Natural killer cell treated with Interleukin-12 subunit alpha and Interleukin-12 subunit beta and Interleukin-15 and Interleukin-18, amount 100 ng/mL, for 72 hours (primary cell): ENCODE measurements at regions not wholly inside any gene's neighbourhood (a gene's known extent, or its start where the extent isn't known, plus 50 kb on each side); places are given as distances from the start of the nearest gene placed in this dataset.

Source experiments
- ATAC-seq, 2 donors: fragments of 150-1000 bp; cut with Tn5 transposase in 1 of 2; sonication (Bioruptor Pico), chemical (Tn5 transposase) in 1 of 2; 2 replicates each; pipeline ENCODE4 v1.10.0; 2021
- DNase-seq: peaks from one replicate; pipeline ENCODE4 v3.0.0; 2022; ENCODE audit warnings: low spot score
- H3K27ac Mint-ChIP-seq, 2 donors: 1 replicate in 1 of 2; 2 replicates in 1 of 2; pipeline ENCODE4 v1.8.0; 2022; ENCODE audit warnings: mixed read lengths in 2 of 2, mild to moderate bottlenecking in 1 of 2, moderate library complexity in 1 of 2
- H3K27me3 Mint-ChIP-seq, 2 donors: 1 replicate in 1 of 2; 2 replicates in 1 of 2; pipeline ENCODE4 v1.8.0; 2022; ENCODE audit warnings: mixed read lengths in 2 of 2
- H3K36me3 Mint-ChIP-seq: one replicate; pipeline ENCODE4 v1.8.0; 2022; ENCODE audit warnings: mixed read lengths
- H3K4me1 Mint-ChIP-seq, 2 donors: 1 replicate in 1 of 2; 2 replicates in 1 of 2; pipeline ENCODE4 v1.8.0; 2022; ENCODE audit warnings: low read depth in 2 of 2, mixed read lengths in 2 of 2, mild to moderate bottlenecking in 1 of 2
- H3K4me3 Mint-ChIP-seq: one replicate; pipeline ENCODE4 v1.8.0; 2022; ENCODE audit warnings: mixed read lengths
- H3K9me3 Mint-ChIP-seq: 2 replicates; pipeline ENCODE4 v1.8.0; 2022; ENCODE audit warnings: mixed read lengths

DNA sequence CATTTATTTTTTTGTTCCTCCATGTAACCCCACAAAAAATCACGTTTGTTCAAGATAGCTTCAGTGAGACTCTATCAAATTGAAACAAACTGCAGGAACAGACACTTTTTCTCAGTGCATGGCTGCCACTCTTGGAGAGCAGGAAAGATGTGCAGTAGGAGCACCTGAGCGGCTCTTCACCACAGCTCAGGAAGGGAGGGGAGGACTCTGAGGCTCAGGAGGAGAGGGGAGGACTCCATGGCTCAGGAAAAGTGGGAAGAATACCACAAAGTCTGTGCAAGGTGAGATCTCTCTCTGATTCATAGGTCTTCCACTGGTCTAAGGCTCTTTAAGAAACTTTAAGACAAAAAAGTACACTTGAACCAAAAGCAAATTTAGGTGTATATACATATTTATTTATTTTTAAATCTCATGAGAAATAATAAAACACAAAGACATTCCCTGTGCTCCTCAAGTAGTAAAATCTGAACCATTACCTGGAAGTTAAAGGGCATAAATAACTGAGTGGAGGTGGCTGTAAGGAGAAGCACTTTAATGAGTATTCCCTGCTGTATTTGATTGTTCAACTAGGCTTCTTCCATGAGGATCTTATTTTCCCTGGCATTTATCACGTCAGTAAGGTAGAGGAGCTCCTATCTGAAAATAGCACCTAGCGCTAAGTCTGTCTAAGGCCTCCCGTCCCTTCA lies 69.2 kb upstream of the CCN6 start:
- Mint-ChIP-seq H3K27me3 (no peaks in the 10 kb centered on the region), H3K27ac (peak overlapping the region; percentile 35 to 77), H3K4me1 (peaks cover 50 to 56% of the 10 kb centered on the region in 2 donors), H3K4me3 (peak overlapping the region; percentile 44), H3K9me3 (no peaks in the 10 kb centered on the region), H3K36me3 (no peaks in the 10 kb centered on the region)
- no peak for DNase-seq
- no peak for ATAC-seq

- Mint-ChIP-seq H3K27me3 (no peaks in the 10 kb centered on the region), H3K9me3 (no peaks in the 10 kb centered on the region), H3K4me3 (peak overlapping the region; percentile 44), H3K36me3 (no peaks in the 10 kb centered on the region), H3K4me1 (peaks cover 54 to 62% of the 10 kb centered on the region in 2 donors), H3K27ac (peak overlapping the region; percentile 35 to 77)
- peak; percentile 76 to 82 for ATAC-seq
- DNase-seq, result peak; percentile 65
Measured at GRCh38 chr6:111985202-111985731, 68.6 kb upstream of the CCN6 start.

- no peak for ATAC-seq
- Mint-ChIP-seq H3K9me3 (no peaks in the 10 kb centered on the region), H3K4me3 (no peak overlapping the region), H3K27ac (peak overlapping the region; percentile 35 to 77), H3K4me1 (peaks cover 66 to 74% of the 10 kb centered on the region in 2 donors), H3K36me3 (no peaks in the 10 kb centered on the region), H3K27me3 (no peaks in the 10 kb centered on the region)
- no peak for DNase-seq
Measured at GRCh38 chr6:111986651-111987050, 67.3 kb upstream of the CCN6 start.

GRCh38 chr6:111987295-111987694 lies 66.6 kb upstream of the CCN6 start:
- H3K4me3 Mint-ChIP-seq, result no peak overlapping the region

GRCh38 chr6:111988926-111989325 lies 65.0 kb upstream of the CCN6 start:
- no peak for DNase-seq
- Mint-ChIP-seq H3K4me1 (peaks cover 78 to 85% of the 10 kb centered on the region in 2 donors), H3K4me3 (peak overlapping the region; percentile 78), H3K27me3 (no peaks in the 10 kb centered on the region), H3K36me3 (no peaks in the 10 kb centered on the region), H3K9me3 (no peaks in the 10 kb centered on the region), H3K27ac (peak overlapping the region; percentile 82 to 91)
- no peak for ATAC-seq

More at GRCh38 chr6:111987295-111987694, 66.6 kb upstream of the CCN6 start:
- ATAC-seq (no peak), DNase-seq (no peak)
- Mint-ChIP-seq H3K27ac (peak overlapping the region; percentile 14 to 77), H3K36me3 (no peaks in the 10 kb centered on the region), H3K9me3 (no peaks in the 10 kb centered on the region), H3K27me3 (no peaks in the 10 kb centered on the region), H3K4me1 (peaks cover 69 to 78% of the 10 kb centered on the region in 2 donors)

- peak overlapping the region; percentile 78 for H3K4me3 Mint-ChIP-seq
- H3K27me3 Mint-ChIP-seq, result no peaks in the 10 kb centered on the region
- no peak for DNase-seq
Measured at GRCh38 chr6:111989743-111990142, 64.2 kb upstream of the CCN6 start.

DNA sequence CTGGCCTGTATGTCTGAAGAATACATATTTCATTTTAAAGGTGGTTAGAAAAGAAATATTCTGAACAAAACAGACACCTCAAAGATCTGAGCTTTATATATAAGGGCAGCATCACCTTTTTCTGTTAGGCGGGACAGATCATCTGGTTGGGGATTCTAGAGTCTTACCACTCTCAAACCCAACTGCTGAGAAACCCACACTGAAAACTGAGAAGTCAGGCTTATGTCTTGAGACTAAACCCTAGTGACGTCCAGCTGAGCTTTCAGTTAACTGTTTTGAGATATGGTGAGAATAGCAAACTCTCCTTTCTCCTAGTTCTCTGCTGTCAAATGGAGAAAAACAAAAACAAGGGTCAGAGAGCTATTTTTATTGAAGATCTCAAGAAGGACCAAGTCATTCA lies 63.7 kb upstream of the CCN6 start:
- H3K4me3 Mint-ChIP-seq, result peak overlapping the region; percentile 78
- ATAC-seq (peak; percentile 71 to 82), DNase-seq (peak; percentile 78)
- H3K27me3 Mint-ChIP-seq, result no peaks in the 10 kb centered on the region
- H3K4me1 Mint-ChIP-seq, result peaks cover 78 to 83% of the 10 kb centered on the region in 2 donors
- H3K36me3 Mint-ChIP-seq, result no peaks in the 10 kb centered on the region
- H3K27ac Mint-ChIP-seq, result peak overlapping the region; percentile 82 to 91
- H3K9me3 Mint-ChIP-seq, result no peaks in the 10 kb centered on the region

More at GRCh38 chr6:111989743-111990142, 64.2 kb upstream of the CCN6 start:
- Mint-ChIP-seq H3K4me1 (peaks cover 79 to 85% of the 10 kb centered on the region in 2 donors), H3K9me3 (no peaks in the 10 kb centered on the region), H3K36me3 (no peaks in the 10 kb centered on the region), H3K27ac (peak overlapping the region; percentile 82 to 91)
- peak; percentile 56 to 73 for ATAC-seq

GRCh38 chr6:111992851-111993250 lies 61.1 kb upstream of the CCN6 start:
- DNase-seq (peak; percentile 79), ATAC-seq (peak; percentile 80 to 85)
- Mint-ChIP-seq H3K4me3 (peak overlapping the region; percentile 60), H3K4me1 (peaks cover 80 to 81% of the 10 kb centered on the region in 2 donors), H3K27me3 (no peaks in the 10 kb centered on the region), H3K27ac (peak overlapping the region; percentile 73 to 91), H3K36me3 (no peaks in the 10 kb centered on the region), H3K9me3 (no peaks in the 10 kb centered on the region)

- Mint-ChIP-seq H3K36me3 (no peaks in the 10 kb centered on the region), H3K9me3 (no peaks in the 10 kb centered on the region), H3K4me3 (peak overlapping the region; percentile 60), H3K27me3 (no peaks in the 10 kb centered on the region), H3K4me1 (peaks cover 77 to 78% of the 10 kb centered on the region in 2 donors), H3K27ac (peak overlapping the region; percentile 73 to 91)
- ATAC-seq (no peak), DNase-seq (no peak)
Measured at GRCh38 chr6:111993342-111993741, 60.6 kb upstream of the CCN6 start.

DNA sequence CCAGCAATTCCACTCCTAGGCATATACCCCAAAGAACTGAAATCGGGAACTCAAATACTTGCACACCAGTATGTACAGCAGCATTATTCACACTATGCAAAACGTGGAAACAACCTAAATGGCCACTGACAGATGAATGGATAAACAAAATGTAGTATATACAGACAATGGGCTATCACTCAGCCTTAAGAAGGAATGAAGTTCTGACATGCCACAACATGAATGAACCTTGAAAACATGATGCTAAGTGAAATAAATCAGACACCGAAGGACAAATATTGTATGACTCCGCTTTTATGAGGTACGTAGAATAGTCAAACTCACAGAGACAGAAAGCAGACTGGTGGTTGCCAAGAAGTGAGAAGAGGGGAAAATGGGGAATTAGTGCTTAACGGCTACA lies 59.1 kb upstream of the CCN6 start:
- Mint-ChIP-seq H3K9me3 (no peaks in the 10 kb centered on the region), H3K27ac (peak overlapping the region; percentile 2 to 91), H3K27me3 (no peaks in the 10 kb centered on the region), H3K4me1 (peaks cover 62 to 64% of the 10 kb centered on the region in 2 donors), H3K4me3 (no peak overlapping the region), H3K36me3 (no peaks in the 10 kb centered on the region)
- DNase-seq (no peak), ATAC-seq (no peak)

GRCh38 chr6:111995404-111995803 lies 58.5 kb upstream of the CCN6 start:
- Mint-ChIP-seq H3K4me1 (peaks cover 56 to 57% of the 10 kb centered on the region in 2 donors), H3K4me3 (no peak overlapping the region), H3K27me3 (no peaks in the 10 kb centered on the region), H3K36me3 (no peaks in the 10 kb centered on the region), H3K27ac (peak overlapping the region in 1 of 2 donors; percentile 7), H3K9me3 (no peaks in the 10 kb centered on the region)
- DNase-seq, result no peak
- ATAC-seq, result no peak

DNA sequence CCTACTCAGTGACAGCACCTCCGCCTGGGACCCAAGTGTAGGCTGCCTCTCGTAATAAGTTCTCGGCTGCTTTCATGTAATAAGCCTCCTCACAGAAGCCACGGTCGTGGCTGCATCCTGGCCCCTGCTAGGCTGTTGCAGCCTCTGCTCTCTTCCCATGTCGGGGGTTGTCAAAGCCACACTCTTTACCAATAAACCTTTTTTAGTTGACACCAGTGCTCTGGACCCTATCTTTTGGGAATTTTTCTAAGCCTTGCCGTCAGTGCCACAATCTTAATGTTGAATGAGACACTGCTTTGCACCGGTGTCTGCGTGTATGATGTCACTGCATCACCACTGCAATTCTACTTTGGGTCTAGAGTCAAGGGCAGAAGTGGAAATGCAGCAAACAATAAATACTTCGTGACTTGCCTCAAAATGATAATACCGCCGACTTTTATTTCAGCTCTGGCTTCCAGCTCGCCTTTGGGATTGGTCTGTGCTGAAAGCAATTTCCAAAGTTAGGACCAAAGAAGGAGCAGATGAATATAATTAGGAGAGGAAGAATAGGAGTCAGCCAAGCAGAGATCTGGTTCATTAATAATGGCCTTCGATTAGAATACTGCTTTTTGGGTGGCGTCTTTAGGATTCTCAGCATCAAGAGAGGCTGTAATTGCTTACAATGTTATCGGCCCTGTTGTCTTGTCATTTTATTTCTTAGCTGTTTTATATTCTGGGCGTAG lies 57.6 kb upstream of the CCN6 start:
- Mint-ChIP-seq H3K27ac (peak overlapping the region; percentile 20 to 76), H3K4me1 (peaks cover 49 to 50% of the 10 kb centered on the region in 2 donors), H3K27me3 (no peaks in the 10 kb centered on the region), H3K36me3 (no peaks in the 10 kb centered on the region), H3K4me3 (peak overlapping the region; percentile 43), H3K9me3 (no peaks in the 10 kb centered on the region)
- no peak for ATAC-seq
- DNase-seq, result no peak

GRCh38 chr6:111997078-111997852 lies 56.6 kb upstream of the CCN6 start:
- peaks cover 43 to 44% of the 10 kb centered on the region in 2 donors for H3K4me1 Mint-ChIP-seq
- ATAC-seq, result peak; percentile 76 to 85

More at GRCh38 chr6:111997078-111997852, 56.6 kb upstream of the CCN6 start:
- peak; percentile 83 for DNase-seq
- Mint-ChIP-seq H3K4me3 (peak overlapping the region; percentile 25), H3K9me3 (no peaks in the 10 kb centered on the region), H3K27ac (peak overlapping the region; percentile 20 to 76), H3K27me3 (no peaks in the 10 kb centered on the region), H3K36me3 (no peaks in the 10 kb centered on the region)
